Stomach (tissue), 4 donors: ENCODE measurements at regions not wholly inside any gene's neighbourhood (a gene's known extent, or its start where the extent isn't known, plus 50 kb on each side); places are given as distances from the start of the nearest gene placed in this dataset.
"Not testable (repeated sequence)": the region's sequence is repeated elsewhere in the genome, so short reads cannot be mapped to it uniquely, and the experiment has no call there.

Source experiments
- POLR2A ChIP-seq, 4 donors: fragments of 450-650 bp; IDR thresholded peaks; one replicate each; pipeline ENCODE4 v1.6.1; 2016; ENCODE audit warnings: antibody characterized with exemption in 4 of 4, control low read depth in 2 of 4, mild to moderate bottlenecking in 1 of 4, moderate library complexity in 1 of 4
- TF ChIP-seq, protein P1 (sequence below), 7 experiments: fragments of 450-650 bp in 4 of 7; fragments of 200-600 bp in 3 of 7; sonication (generic) in 3 of 7; IDR thresholded peaks; one replicate each; pipeline ENCODE4 v1.5.1; 2016 to 2019; ENCODE audit warnings: antibody characterized with exemption in 7 of 7, control low read depth in 2 of 7, mild to moderate bottlenecking in 1 of 7

DNA sequence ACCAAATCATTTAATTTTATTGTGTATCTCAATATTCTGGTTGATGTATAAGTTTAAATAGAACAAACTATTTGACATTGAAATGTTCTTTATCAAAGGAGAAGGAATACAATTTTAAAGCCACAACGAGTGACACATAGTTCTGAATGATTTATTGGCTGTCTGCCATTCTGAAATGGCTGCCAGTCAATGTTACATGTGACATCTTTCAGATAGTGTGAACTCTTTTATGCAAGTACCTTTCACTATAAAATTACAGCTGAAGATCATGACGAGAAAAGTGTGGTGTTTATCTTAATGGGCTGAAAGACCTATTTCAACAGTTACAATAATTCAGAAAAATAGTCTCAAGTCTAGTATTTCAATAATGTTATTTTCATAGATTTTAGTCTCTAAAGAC, 268.6 kb upstream of the ZNF322 start:
- TF ChIP-seq, protein P1, sequence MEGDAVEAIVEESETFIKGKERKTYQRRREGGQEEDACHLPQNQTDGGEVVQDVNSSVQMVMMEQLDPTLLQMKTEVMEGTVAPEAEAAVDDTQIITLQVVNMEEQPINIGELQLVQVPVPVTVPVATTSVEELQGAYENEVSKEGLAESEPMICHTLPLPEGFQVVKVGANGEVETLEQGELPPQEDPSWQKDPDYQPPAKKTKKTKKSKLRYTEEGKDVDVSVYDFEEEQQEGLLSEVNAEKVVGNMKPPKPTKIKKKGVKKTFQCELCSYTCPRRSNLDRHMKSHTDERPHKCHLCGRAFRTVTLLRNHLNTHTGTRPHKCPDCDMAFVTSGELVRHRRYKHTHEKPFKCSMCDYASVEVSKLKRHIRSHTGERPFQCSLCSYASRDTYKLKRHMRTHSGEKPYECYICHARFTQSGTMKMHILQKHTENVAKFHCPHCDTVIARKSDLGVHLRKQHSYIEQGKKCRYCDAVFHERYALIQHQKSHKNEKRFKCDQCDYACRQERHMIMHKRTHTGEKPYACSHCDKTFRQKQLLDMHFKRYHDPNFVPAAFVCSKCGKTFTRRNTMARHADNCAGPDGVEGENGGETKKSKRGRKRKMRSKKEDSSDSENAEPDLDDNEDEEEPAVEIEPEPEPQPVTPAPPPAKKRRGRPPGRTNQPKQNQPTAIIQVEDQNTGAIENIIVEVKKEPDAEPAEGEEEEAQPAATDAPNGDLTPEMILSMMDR (IDR thresholded peaks at IDR 0.05): not testable (repeated sequence)
- not testable (repeated sequence) for TF ChIP-seq POLR2A (IDR thresholded peaks at IDR 0.05)
